ENCODE measurements at regions not wholly inside any gene's neighbourhood (a gene's known extent, or its start where the extent isn't known, plus 50 kb on each side); places are given as distances from the start of the nearest gene placed in this dataset.

- no peak for FAIRE-seq
These were observed 138.6 kb downstream of the RPS12 start for GRCh38 chr6:132952986-132953385.

More at GRCh38 chr6:132952986-132953385, 138.6 kb downstream of the RPS12 start:
- intact Hi-C loops (cut with micrococcal nuclease) = no loop called here
- Histone ChIP-seq H3K27me3 (ENCODE audit: control insufficient read depth in 2 of 2, insufficient read depth in 2 of 2, low read length in 2 of 2) (peaks cover 0 to 3% of the 10 kb centered on the region in 2 experiments), H3K9ac (replicated peaks; ENCODE audit: extremely low read depth, insufficient read depth, low read length) (no peak overlapping the region), H3K9me1 (replicated peaks; ENCODE audit: control insufficient read depth, extremely low read depth, insufficient read depth, low read length) (no peaks in the 10 kb centered on the region), H2AFZ (ENCODE audit: low read depth, low read length) (no peak overlapping the region), H3K9me3 (replicated peaks; ENCODE audit: control insufficient read depth, insufficient read depth, low read length) (no peaks in the 10 kb centered on the region), H3K27ac (ENCODE audit: insufficient read depth, low read depth, low read length) (no peak overlapping the region), H3K4me3 (replicated peaks in 1 of 3; ENCODE audit: insufficient read depth in 1 of 3, low read depth in 1 of 3, low read length in 3 of 3) (no peak overlapping the region), H3K36me3 (ENCODE audit: control insufficient read depth in 2 of 2, extremely low read depth in 1 of 2, insufficient read depth in 2 of 2, low read length in 2 of 2) (no peaks in the 10 kb centered on the region), H3K4me1 (ENCODE audit: control insufficient read depth, extremely low read depth, insufficient read depth, low read length) (no peaks in the 10 kb centered on the region), H3K79me2 (ENCODE audit: control insufficient read depth, insufficient read depth, low read length) (no peaks in the 10 kb centered on the region), H3K4me2 (ENCODE audit: insufficient read depth, low read length) (no peak overlapping the region), H4K20me1 (replicated peaks; ENCODE audit: control insufficient read depth, extremely low read depth, insufficient read depth, low read length) (no peaks in the 10 kb centered on the region)
- no TSS peak for BruUV-seq (replicated peaks)
- no peak for DNase-seq (ENCODE audit: low read depth, low spot score)
- no peak for TF ChIP-seq POLR2A (IDR thresholded peaks at IDR 0.05; ENCODE audit: low read depth, low read length)
- TF ChIP-seq, protein P1, sequence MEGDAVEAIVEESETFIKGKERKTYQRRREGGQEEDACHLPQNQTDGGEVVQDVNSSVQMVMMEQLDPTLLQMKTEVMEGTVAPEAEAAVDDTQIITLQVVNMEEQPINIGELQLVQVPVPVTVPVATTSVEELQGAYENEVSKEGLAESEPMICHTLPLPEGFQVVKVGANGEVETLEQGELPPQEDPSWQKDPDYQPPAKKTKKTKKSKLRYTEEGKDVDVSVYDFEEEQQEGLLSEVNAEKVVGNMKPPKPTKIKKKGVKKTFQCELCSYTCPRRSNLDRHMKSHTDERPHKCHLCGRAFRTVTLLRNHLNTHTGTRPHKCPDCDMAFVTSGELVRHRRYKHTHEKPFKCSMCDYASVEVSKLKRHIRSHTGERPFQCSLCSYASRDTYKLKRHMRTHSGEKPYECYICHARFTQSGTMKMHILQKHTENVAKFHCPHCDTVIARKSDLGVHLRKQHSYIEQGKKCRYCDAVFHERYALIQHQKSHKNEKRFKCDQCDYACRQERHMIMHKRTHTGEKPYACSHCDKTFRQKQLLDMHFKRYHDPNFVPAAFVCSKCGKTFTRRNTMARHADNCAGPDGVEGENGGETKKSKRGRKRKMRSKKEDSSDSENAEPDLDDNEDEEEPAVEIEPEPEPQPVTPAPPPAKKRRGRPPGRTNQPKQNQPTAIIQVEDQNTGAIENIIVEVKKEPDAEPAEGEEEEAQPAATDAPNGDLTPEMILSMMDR (IDR thresholded peaks at IDR 0.05; ENCODE audit: extremely low read depth in 1 of 2, insufficient read depth in 1 of 2, low read depth in 1 of 2, low read length in 2 of 2) = no peak
- TF ChIP-seq FOS (IDR thresholded peaks at IDR 0.05; ENCODE audit: borderline replicate concordance, insufficient read depth, low read length) = no peak
- no peak for TF ChIP-seq MYC (IDR thresholded peaks at IDR 0.05; ENCODE audit: low read depth, low read length)
- no peak for TF ChIP-seq GATA2 (IDR thresholded peaks at IDR 0.05; ENCODE audit: insufficient read depth, insufficient read length, low read depth, low read length)
- TF ChIP-seq EZH2 (IDR thresholded peaks at IDR 0.05; ENCODE audit: borderline replicate concordance, low read depth, low read length, severe bottlenecking) = no peak
- TF ChIP-seq JUN (IDR thresholded peaks at IDR 0.05; ENCODE audit: borderline replicate concordance, insufficient read depth, insufficient read length, low read depth) = no peak
- no peak for TF ChIP-seq POLR2AphosphoS5 (IDR thresholded peaks at IDR 0.05; ENCODE audit: insufficient read depth, low read depth, low read length)
- TF ChIP-seq MAX (IDR thresholded peaks at IDR 0.05; ENCODE audit: insufficient read depth, insufficient read length) = no peak
- dilution Hi-C loops (cut with MboI; ENCODE audit: extremely low pct_ligation_motif_present, low sequenced_read_pairs) = no loop called here
- ChIA-PET POLR2A (no interaction called here), CTCF (no interaction called here)

All from endothelial cell of umbilical vein (primary cell).